Esophagus squamous epithelium (tissue), 4 donors: ENCODE measurements at regions not wholly inside any gene's neighbourhood (a gene's known extent, or its start where the extent isn't known, plus 50 kb on each side); places are given as distances from the start of the nearest gene placed in this dataset.

Source experiments
- CTCF ChIP-seq, 6 experiments: fragments of 450-650 bp in 4 of 6; fragments of 200-600 bp in 2 of 6; sonication (generic) in 2 of 6; IDR thresholded peaks; one replicate each; pipeline ENCODE4 v1.5.1; 2016 to 2019; ENCODE audit warnings: antibody characterized with exemption in 6 of 6, mild to moderate bottlenecking in 4 of 6, moderate library complexity in 4 of 6
- POLR2A ChIP-seq, 4 donors: fragments of 450-650 bp; IDR thresholded peaks; one replicate each; pipeline ENCODE4 v1.6.1; 2017; ENCODE audit warnings: antibody characterized with exemption in 4 of 4, mild to moderate bottlenecking in 4 of 4, moderate library complexity in 3 of 4

GRCh38 chr1:101141376-101141775, 95.4 kb upstream of the S1PR1 start:
- TF ChIP-seq CTCF (IDR thresholded peaks at IDR 0.05) (no peak), POLR2A (IDR thresholded peaks at IDR 0.05) (no peak)
